ENCODE measurements at regions not wholly inside any gene's neighbourhood (a gene's known extent, or its start where the extent isn't known, plus 50 kb on each side); places are given as distances from the start of the nearest gene placed in this dataset.
"Not testable (repeated sequence)": the region's sequence is repeated elsewhere in the genome, so short reads cannot be mapped to it uniquely, and the experiment has no call there.

DNA sequence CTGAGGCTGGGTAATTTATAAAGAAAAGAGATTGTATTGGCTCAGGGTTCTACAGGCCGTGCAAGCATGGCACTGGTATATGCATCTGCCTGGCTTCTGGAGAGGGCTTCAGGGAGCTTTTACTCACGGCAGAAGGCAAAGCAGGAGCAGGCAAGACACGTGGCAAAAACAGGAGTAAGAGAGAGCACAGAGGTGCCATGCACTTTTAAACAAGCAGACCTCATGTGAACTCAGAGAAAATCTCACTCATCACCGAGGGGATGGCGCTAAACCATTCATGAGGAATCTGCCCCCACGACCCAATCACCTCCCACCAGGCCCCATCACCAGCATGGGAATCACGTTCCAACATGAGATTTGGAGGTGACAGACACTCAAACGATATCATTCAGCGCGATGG, 400.7 kb upstream of the RUNX1 start:
- DNase-seq: no peak

DNA sequence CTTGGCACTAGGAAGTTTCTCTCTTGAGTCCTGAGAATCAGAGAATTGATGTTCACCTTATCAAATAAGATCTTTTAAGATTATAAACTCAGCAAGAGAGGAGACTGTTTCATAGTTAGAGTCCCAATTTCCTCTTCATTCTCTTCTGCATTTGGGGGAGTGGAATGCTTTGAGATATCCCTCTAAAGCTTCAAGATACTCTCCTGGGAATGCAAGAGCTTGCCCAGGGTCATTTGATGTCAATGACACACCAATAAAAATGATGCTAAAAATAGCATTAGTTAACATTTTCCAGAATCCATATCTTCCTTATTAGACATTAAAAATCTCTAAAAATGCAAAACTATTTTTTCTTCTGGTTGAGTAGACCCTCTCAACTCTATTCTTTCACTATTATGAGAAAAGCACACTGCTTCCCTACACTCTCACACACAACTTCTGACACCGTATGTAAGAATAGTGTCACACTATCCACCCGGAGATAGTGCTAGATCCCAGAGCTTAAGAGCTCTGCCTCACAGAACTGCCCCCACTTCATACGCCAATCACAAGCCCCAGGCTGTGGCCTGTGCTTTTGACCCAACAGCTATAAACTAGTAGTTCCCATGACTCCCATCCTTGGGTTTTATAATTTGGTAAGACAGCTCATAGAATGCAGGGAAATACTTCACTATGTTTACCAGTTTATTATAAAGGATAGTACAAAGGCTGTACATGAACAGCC, 399.9 kb upstream of the RUNX1 start:
- DNase-seq: no peak

DNA sequence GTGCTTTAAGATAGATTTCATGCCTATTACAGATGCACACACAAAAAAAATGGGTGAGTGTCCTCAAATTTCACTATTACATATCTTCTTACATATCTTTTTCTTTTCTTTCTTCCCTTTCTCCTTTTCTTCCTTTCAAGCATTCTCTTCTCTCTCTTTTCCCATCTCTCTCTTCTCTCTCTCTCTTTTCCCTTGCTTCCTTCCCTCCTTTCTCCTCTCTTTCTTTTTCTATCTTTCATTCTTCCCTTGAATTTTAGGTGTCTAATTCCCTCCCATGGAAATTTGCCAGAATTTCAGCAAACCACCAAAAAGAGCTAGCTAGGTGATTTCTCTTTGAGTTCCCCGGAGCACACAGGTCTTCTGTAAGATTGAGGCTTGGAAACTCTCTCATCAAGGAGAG, 395.3 kb upstream of the RUNX1 start:
- no peak for DNase-seq

DNA sequence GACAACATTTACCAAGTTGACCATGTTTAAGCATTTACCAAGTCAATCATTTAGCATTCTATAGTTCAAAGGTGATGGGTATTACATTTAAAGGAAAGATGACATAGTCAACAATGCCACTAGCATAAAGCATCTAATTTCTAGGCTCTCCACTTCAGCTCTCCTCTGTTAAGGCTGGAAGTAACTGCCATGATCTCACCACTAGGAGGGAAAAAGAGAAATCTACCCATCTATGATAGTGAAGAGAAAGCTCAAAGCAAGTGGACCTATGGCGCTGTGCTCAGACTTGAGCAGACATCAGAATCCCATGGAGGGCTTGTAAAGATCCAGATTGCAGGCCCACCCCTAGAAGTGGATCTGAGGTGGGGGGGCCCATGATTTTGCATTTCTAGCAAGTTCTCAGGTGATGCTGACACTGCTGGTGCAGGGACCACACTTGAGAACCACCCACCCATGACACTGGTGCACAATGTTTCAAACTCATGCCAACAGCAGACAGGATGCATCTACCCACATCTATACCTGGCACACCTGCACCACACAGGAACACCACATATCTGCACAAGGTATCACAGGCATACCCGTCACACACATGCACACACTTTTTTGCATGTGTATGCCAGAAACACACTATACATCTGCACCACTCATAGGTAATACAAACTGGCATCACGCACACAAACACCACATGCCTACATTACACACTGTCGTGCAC, 392.9 kb upstream of the RUNX1 start:
- no peak for DNase-seq

DNA sequence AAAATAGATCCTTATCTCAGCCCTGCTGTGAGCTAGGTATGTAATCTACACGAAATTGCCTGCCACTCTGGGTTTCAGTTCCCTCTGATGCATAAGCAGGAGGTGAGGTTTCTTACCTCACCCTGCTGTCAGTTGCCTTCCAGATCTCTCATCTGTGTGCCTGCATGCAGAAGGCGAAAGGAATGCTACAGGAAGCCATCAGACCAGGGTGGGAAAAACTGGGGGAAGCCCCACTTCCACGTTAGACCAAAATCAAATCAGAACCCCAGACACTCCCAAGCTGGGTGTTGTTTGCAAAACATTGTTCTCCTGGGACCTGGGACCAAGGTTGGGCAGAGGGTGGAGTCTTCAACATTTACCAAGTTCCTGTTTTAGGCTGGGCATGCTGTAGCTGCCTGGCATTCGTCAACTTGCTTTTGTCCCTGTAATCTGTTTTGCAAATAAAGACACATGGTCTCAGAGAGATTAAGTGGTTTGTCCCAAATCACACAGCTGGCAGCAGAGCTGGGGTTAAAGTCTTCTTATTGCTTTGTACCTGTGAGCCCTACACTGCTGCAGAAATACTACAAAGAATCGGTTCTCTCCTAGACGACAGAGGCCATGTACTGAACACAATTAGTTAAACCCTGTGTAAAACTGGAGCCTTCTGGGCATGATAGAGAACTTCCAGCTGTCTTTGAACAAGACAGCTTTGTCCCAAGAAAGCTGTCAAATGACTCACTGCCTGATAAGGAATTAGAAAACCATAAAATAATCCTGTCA, 389.7 kb upstream of the RUNX1 start:
- DNase-seq: no peak

DNA sequence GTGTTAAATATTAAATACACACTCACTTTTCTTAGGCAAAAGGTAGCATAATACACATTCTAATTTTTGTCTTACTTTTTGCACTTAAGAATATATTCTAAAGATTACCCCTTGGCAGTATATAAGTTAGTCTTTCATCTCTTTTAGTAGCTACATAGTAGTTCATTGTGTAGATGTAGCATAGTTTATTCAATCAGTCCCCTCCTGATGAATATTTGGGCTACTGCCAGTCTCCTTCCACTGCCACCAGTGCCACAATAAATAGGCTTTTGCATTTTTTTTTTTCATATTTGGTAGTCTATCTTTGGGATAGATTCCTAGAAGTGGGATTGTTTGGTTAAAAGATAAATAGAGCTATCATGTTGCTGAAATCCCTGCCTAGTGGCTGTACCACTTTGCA, 388.8 kb upstream of the RUNX1 start:
- no peak for DNase-seq

DNA sequence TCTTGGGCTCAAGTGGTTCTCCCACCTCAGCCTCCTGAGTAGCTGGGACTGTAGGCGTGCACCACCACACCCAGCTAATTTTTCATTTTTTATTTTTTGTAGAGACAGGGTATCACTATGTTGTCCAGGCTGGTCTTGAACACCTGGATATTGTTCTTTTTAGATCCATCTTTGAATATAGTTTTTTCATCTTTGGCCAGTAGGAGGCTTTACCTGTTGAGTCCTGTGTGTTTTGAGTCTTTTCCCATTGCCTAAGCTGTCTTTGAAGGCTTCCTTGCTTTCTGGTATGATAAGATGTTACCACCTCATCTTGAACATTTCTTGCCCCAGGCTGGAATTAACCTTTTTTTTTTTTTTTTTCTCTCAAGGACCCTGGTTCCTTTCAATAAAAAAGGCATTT, 387.8 kb upstream of the RUNX1 start:
- no peak for DNase-seq

DNA sequence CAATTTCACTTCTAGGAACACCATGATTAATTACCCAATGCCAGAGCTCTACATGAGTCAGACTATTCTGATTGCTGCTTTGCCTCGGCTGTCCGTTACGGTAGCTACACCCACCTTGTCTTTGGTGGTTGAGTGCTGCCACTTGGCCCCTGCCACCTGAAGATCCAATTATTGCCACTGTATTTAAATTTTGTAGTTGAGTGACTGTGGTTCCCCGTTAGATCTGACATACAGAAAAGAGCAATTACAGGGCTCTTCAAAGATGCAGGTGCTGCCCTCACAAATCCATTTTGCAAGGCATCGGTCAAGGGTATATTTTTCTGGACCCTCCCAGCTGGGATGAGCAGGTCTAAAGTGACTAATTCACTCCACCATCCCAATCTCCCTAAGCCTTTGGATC, 383.5 kb upstream of the RUNX1 start:
- not testable (repeated sequence) for DNase-seq

DNA sequence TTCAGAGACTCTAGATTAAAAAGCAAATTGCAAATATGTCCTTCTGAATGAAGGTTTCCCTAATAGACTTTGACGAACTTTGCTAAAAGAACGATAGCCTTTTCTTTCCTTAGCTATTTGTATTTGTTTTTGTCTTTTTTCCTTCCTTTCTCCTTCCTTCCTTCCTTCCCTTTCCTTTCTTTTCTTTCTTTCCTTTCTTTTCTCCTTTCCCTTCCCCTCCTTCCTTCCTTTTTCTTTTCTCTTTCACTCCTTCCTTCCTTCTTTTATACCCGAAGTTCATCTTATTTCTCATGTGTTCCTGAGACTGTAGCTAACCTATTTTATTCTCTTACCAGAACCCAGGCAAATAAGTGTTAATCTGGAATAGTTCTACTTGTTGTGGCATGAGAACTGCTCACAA, 381.2 kb upstream of the RUNX1 start:
- DNase-seq: no peak

DNA sequence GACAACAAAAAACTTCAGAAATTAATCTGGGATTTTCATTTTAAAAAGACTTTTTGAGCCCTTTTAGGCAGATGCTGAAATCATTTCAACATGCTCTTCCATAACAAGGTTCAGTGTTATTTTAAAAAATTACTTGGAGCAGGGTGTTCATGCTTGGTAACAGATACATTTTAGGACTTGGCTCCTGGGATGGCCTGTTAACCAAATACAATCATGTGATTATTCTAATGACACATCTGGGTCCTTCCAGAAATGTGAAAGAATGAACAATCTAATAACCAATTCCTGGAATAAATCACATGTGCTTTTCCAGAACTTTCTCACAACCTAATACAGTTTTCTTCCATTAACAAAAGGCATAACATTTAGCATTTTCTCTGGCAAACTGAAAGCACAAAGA, 379.8 kb upstream of the RUNX1 start:
- no peak for DNase-seq

DNA sequence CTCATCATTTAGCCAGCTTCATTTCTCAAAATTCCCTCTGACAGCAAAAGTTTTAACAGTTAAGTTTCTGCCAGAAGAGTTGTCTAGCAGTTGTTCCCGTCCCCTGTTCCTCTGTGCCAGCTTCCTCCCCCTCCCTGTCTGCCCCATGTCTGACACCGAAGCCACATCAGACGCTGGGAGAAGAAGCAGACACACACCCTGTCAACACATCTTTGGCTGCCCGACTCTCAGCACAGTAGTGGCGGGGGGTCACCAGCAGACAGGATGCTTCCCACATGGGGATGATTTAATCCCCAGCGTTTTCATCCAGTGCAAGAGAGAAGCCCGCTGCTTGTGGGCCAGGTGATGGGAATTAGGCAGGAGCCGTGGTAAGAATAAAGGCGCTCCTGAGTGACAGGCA, 379.4 kb upstream of the RUNX1 start:
- DNase-seq: no peak

DNA sequence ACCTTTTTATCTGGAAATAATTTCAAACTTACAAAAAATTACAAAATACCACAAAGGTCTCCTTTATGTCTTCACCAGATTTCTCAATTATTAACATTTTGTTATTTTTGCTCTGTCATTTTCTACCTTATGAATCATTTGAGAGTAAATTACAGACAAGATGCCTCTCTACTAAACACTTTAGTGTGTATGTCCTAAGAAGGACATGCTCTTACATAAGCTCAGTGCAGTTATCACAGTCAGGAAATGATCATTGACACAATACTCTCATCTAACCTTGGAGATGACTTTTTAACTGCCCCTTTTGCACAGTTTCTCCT, 378.9 kb upstream of the RUNX1 start:
- DNase-seq: no peak

DNA sequence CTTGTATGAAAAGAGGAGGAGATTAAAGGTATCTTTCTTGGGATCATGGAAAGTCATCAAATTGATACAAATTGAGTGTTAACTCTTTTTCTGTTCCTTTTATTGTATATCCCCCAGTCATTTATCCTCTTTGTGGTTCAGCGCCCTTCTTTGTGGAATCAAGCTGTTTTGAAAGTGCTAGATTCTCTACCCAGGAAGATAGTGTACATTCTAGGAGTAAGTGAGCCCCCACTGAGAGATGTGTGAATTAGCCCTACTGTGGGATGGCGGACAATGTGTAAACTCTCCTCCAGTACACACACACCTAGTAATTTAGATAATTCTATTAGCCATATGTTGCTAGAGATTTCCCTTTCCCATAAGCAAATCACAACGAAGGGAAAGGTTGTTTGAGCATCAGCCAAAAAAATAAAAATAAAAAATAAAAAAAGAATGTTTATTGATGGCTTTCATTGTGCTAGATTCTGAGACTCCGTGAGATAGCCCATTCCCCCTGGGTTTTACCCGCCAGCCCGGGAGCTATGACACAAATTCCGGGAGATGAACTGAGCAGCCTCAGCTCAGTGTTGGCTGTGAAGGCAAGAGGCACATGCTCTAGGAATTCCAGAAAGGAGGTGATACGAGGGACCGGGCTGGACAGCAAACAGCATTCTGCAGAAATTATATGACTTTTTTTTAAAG, 378.4 kb upstream of the RUNX1 start:
- no peak for DNase-seq

DNA sequence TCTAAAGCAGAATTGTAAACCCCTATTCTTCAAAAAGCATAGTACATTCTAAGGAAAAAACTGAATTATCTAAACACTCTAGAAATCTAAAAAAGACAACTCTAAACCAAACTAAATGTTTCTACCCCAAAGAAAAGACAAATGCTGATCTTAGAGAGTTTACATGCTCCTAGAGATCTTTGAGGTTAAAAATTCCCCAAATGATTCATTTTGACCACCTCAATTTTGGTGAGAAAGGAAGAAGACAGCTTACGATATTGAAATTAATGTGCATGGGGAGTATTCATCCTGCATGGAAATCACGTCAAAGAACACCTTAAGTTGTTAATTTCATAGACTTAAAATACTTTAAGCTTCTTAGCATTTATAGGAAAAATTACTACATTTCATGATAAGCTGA, 377.8 kb upstream of the RUNX1 start:
- no peak for DNase-seq

DNA sequence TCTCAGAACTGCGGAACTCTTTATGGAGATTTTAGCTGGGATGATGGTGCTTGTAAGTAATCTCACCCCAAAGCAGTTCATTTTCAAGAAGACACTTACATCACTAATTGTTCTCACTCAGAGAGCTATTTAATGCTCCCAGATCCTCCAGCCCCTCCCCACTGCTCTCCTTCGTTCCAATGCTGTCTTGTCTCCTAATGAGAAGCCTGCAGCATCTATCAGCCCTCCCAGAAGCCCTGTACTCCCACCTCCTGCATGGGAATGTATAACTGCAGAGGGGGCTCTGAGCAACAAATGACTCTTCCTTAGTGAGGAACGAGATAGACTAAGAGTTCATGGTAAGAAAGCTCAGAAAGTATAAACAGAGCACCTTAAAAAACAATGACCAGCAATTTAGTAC, 377.4 kb upstream of the RUNX1 start:
- DNase-seq: no peak

DNA sequence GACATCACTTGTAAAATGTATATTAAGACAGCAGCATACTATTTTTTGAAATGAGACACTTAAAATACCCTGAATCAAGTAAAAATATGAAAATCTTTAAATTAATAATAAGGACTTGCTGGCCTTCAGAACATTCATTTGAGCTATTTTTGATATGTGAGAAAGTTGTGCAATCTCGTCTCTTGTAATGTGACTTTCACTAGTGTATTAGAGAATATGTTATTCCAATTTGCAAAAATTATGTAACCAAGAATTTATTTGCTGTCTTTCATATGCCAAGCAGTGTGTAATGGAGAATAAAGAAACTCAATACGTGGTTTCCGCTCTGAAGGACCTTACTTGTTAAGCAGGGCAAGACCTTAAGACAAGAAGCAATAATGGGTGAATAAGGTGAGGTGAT, 375.0 kb upstream of the RUNX1 start:
- DNase-seq: no peak

DNA sequence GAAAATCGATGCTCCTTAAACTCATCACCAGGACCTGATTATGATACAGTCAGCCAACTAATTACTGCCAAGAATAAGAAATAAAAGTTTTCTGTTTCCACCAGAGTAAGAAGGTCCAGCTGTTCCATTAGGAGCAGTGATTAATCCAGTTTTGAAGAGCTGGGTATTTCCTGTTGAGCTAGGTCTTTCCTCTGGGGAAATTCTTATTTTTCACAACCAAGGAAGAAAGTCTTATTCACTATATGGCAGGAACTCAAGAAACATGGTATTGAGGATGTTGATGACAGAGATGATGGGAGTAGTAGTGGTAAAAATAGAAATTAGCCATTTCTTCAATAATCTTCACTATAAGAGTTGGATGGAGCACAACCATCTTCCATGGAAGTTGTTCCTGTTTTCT, 374.6 kb upstream of the RUNX1 start:
- DNase-seq: no peak

DNA sequence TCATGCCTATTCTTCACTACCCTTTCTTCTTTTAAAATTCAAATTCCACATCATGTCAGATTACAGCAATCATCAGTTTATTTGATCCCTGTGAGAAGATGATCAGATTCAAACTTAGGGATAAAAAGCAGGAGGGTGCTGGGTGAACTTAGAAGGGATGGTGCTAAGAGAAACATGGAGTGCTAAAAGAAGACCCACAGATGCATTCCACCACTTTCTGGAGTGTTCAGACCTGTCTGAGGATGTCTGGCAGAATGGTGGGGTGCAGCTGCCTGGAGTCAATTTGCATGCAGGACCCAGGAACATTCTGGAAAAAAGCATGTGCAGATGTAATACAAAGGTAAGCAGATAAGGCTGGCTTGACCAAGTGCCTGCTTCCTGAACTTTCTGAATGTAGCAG, 372.9 kb upstream of the RUNX1 start:
- DNase-seq: no peak

DNA sequence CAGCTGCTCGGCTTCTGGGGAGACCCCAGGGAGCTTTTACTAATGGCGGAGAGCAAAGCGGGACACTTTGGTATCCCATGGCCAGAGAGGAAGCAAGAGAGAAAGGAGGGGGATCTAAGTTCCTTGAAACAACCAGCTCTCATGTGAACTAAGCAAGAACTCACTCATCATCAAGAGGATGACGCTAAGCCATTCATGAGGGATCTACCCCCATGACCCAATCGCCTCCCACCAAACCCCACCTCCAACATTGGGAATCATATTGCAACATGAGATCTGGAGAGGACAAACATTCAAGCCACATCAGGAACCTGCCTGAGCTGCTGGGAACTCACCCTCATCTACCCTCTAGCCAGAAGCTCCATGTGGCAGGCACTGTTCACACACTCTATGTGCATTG, 372.1 kb upstream of the RUNX1 start:
- DNase-seq: no peak

DNA sequence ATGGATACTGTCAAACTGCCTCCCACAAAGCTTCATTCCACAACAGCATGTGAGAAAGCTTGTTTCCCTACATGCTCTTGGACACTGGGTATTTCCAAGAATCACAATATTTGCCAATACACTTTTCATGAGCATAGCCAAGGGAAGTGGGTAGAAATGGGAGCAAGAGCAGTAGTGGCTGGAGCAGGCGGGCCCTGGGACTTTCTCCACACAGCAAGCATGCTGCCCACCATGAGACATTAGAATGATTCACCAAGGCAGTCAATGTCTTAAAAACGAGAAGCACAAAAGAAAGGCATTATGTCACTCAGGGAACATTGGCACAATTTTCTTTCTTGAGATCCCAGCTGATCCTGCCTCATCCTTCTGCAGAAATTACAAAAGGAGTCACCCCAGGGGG, 371.6 kb upstream of the RUNX1 start:
- DNase-seq: no peak

DNA sequence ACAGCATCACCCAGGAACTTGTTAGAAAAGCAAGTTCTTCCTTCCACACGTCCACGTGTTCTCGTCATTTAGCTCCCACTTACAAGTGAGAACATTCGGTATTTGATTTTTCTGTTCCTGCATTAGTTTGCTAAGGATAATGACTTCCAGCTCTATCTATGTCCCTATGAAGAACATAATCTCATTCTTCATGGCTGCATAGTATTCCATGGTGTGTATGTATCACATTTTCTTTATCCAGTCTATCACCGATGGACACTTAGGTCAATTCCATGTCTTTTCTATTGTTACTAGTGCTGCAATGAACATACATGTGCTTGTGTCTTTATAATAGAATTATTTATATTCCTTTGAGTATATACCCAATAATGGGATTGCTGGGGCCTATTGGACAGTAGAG, 368.7 kb upstream of the RUNX1 start:
- no peak for DNase-seq

DNA sequence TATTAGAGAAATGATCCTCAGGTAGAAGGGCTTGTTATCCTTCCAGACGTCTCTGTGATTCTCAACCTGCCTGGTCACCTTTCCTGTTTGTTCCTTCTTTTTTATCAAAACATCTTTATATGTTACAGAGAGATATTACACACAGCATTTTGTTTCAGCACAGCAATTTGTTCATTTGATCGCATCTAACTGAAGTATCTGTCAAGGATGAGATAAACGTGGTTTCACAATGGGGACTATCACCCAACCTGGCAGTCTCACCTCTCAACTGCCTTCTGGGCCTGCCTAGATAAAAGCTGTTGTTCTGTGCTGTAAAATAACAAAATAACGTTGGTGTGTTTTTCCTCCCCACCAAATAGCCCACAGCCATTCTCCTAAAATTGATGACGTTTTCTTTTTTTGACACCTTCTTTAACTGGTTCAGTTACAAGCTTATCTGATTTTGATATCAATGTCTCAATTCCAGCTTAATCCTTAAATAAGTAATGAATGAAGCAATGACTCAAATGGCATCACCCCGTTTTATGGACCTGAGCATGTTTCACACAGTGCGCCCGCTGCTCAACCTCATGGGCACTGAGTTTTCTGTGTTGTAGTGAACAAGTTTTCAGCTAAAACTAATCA, 367.9 kb upstream of the RUNX1 start:
- no peak for DNase-seq

DNA sequence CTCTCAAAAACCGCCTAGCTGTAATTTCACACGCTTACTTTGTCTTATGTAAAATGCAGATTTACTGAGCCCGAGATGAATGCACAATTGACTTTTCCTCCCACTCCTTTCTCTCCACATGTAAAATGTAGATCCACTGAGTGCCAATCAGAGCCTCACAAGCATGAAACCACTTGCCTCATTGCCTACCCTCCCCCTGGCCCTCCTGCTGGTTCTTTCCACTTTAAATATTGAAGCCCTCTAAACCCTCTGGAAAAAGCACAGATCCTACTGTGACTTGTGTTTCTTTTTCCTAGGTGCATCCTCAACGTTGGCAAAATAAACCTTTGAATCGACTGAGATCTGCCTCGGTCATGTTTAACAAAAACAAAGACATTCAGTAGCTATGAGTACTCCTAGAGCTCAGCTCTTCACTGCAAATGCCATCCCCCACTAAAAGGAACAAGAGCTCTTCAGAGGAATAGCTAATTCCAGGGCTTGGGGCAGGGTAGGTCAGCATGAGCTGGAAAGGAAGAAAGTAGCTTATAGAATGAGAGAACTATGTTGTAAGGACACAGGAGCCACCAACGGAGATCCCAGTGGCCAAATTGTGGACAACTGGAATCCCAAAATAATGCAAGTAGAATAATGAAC, 365.5 kb upstream of the RUNX1 start:
- DNase-seq: no peak

All from amniotic stem cell (primary cell).